Activated CD8-positive, alpha-beta memory T cell treated with anti-CD3 and anti-CD28 coated beads, Interleukin-2, amount 50 U/mL, for 1 hour (primary cell): ENCODE measurements at regions not wholly inside any gene's neighbourhood (a gene's known extent, or its start where the extent isn't known, plus 50 kb on each side); places are given as distances from the start of the nearest gene placed in this dataset.

Experiments
- DNase-seq: peaks from one replicate; pipeline ENCODE4 v3.0.0-alpha.2; 2020; ENCODE audit errors: extremely low read depth

DNA sequence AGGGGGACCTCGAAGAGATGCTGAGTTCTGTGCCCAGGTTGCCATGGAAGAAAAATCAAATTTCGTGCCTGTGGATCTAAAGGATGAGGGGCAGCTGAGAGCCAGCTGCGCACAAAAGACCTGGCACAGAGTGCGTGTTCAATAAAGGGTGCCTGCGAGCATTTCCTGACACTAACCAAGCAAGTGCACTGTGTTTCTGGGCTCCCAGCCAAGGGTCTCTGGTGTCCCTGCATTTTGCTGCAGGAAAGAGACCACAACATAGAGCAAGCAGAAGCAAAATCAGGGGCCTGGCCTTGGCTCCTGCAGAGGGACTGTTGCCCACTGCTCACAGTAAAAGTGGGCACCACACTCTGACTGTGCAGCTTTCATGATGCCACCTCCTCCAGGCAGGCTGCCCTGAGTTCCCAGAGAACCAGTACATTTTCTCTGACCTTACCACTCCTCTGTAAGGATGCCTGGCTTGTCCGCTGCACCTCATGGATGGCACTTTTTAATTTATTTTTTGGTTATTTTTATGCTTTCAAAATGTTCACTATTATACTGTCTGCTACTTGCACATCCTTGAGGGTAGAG lies 70.8 kb upstream of the GPR12 start:
- no peak for DNase-seq

DNA sequence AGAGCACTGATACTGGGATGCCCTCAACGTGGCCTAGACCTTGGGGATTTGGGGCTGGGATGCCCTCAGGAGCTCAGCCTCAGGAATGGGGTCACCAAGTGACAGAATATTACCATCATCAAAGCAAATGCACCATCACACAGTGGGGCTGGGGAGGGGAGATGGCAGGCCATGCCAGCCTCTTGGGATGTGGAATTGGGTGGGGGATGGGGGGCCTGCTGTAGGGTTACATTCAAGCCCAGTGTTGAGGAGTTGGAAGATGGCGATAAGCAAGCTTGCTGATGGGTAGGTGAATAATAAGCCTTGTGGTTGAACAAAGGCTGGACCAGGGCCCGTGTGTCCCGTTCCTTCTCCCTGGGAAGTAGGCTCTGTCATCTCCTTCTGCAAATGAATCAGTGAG lies 69.1 kb upstream of the GPR12 start:
- no peak for DNase-seq

DNA sequence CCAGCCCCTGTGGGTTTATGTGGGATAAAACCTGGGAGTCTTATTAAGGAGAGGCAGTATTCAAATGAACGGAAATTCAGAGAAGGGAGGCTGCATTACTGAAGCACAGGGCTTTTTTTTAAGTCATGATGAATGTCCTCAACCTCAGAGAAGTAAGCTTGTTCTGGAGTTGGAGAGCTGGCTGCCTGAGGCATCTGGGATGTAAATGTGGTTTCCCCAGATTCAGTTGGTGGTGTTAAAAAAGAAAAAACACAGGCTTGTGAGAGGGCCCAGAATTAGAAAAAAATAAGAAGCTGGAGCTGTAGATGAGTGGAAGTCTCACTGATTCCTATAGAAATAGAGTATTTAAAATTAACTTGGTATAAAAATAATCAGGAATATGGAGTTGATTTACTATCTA lies 64.0 kb upstream of the GPR12 start:
- DNase-seq = no peak

DNA sequence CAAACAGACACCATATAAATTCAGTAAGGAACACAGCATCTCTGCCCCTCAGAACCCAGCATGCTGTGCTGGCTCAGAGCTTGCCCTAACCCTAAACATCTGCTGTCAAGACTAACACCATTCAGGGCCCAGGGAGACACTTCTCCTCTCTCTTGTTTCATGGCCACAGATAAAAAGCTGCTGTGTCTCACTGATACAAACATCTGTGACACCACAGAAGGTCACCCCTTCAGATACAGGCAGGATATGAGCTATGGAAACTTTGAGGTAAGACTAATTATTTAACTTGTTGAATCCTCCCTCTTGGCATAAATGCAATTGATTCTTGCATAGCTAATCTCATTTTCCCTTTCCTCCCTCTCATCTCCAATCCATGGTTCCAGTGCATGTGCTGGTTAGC lies 61.6 kb upstream of the GPR12 start:
- DNase-seq = no peak

DNA sequence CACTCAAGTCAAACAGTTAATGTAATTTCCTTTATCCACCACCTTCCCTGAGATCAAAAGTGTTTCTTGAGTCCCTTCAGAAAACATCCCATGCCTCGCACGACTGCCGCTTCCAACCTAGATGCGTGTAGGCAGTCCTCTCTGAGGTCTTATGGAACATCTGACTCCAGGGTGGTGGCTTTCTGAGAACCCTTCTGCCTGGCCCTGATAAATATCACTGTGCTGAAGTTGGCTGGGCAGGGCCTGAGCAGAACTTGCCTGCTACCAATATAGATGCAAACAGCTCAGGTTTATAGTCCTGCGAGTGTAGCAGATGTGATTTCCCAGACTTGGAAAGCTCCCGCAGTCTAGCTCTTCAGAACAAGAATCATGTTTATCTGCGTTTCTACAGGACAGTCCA lies 61.1 kb upstream of the GPR12 start:
- no peak for DNase-seq

DNA sequence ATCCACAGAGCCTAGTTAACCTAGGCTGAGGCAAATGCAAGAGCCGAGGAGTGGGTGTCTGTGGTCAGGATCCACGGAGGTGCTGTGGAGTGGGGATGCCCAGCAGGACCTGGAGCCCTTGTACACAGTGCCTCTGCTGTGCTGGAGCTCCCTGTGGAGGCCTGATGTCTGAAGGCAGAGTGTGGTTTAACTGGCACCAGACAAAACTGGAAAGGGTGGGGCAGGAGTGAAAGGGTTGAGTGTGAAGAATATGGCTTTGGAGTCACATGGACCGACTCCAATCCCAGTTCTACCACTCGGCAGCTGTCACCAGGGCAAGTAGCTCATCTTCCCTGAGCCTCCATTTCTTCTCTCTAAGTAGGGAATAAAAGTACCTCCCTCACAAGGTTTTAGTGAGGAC lies 60.3 kb upstream of the GPR12 start:
- DNase-seq = no peak

DNA sequence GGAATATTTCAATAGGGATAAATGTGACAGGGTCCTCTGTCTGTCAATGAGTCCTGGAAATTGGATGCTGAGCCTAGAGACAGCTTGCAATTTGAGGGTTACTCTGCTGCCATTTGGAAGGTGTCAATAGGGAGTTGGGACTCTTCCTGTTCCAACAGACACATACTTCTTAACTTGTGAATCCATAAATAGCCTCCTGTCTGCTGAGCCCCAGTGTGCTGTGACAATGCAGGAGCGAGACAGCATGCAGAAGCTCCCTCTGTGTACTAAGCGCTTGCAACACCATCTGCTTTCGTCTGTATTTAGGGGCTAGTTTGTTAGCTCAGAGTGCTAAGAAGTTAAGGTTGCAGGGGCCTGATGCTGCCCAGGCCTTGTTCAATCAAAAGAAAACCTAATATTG lies 58.5 kb upstream of the GPR12 start:
- DNase-seq = no peak

DNA sequence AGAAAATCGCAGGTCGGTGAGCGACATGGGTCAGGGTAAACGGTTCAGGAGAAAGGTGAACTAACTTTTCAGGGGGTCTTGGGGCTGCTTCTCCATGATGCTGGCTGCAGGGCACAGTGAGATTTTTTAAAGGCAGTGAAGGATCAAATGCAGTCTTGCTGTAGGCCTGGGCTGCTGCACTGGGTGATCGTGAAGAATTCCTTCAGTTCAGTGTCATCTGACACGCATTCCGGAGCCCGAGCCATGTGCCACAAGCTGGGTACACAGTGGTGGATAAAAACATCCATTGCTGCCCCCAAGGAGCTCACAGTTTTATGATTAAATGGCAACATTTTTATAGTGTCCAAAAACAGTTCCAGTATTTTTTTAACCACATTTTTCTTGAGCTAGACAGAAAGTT lies 56.3 kb upstream of the GPR12 start:
- no peak for DNase-seq

DNA sequence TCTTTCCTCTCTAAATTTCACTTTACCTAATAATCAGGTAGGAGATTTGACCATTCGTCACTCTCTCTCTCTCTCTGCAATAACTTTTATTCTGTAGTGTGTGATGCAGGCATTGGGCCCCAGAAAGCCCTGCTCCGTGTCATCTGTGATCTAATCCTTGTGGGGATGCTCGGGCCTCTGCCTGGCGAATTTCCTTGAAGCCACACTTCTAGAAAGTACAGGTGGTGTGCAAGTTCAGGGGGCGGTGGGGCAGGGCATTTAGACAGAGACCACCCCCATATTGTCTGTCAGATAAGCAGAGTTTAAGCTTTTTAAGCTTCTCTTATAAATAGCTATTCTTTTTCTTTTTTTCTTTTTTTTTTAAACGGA lies 53.4 kb upstream of the GPR12 start:
- DNase-seq = no peak

DNA sequence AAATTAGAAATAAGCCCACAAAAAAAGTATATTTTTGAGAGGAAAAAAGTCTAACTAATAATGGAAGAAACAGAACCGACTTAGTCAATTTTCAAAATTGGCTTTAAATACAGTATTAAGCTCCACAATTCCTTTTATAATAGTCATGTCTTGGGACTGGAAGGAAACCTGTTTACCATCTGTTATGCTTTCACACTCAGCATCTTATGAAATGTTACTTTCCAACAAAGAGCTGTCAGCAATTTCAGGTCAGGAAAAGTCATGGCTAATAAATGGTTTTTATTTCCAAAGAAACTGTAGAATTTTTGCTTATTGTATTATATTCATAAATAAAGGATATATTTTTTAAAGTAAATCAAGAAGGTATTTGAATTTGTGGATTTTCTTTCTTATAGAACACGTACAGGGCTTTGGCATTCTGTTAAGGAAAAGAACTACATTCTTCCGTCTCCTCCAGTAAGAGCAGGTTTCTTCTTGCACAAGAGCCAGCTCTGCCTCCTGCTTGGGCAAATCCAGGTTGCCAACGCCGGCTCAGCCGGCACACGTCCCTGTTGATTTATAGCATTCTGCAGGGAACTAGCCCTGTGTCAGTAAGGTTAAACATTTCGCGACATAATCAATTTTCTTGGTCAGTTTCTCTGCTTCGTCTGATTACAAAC lies 52.9 kb upstream of the GPR12 start:
- no peak for DNase-seq

DNA sequence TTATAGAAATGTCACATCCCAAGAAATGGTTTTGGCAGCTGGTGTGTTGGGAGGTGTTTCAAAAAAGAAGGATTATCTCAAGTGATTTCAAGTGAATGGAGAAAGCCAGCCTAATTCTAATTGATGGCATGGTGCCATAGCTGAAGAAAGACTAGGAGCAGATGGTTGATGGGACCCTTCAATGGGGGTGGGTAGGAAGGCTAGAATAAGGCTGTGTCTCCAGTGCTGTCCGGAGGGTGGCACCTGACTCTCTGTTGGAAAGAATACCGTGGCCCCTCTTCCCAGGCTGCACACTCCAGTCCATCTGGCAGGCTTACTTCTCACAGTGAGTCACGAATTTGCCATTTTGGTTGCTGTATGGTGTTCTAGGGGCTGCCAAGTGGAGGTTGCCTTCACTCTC lies 51.0 kb upstream of the GPR12 start:
- DNase-seq = no peak
